HG03060 (cell line): ENCODE measurements at regions not wholly inside any gene's neighbourhood (a gene's known extent, or its start where the extent isn't known, plus 50 kb on each side); places are given as distances from the start of the nearest gene placed in this dataset.
"Not testable (repeated sequence)": the region's sequence is repeated elsewhere in the genome, so short reads cannot be mapped to it uniquely, and the experiment has no call there.

Experiments
- ATAC-seq: cut with Tn5 transposase; IDR thresholded peaks from one replicate; pipeline ENCODE4 v1.9.1; 2021; ENCODE audit warnings: low read depth, moderate number of reproducible peaks; ENCODE audit not compliant: unreplicated experiment

DNA sequence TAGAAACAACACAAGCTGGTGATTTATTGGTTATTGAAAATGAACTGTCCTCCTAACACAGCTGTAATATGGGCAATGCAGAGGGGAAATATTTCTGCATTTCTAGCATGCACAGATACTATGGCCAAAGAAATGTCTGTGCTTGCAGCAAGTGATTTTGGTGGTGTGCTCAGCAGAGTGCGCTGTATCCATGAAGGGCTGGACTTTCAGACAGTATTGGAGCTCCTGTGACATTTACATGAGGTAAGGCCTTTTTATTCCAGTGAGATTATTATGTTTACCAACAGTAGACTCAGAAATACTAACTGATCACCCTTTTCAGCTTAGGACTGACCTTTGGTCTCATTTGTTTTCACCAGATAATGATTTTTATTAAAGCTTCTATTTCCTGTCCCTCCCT is 1302.6 kb upstream of the EPHA6 start:
- no peak for ATAC-seq

DNA sequence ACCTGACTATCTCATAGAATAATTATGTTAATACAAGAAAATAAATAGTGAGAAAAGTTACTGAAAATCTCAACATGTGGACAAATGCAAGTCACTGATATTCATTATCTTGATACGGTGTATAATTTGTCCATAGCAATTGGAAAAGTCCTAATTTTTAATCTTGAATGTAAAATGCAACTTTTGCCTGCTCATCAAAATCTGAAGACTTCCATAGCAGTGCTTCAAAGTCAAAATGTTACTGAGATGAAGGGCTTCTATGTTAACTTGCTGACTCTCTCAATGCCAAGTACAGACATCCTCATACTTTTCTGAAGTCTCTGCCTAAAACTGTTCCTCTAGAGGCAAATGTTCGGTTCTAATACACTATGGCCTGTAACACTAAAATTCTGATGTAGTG is 1300.1 kb upstream of the EPHA6 start:
- no peak for ATAC-seq

DNA sequence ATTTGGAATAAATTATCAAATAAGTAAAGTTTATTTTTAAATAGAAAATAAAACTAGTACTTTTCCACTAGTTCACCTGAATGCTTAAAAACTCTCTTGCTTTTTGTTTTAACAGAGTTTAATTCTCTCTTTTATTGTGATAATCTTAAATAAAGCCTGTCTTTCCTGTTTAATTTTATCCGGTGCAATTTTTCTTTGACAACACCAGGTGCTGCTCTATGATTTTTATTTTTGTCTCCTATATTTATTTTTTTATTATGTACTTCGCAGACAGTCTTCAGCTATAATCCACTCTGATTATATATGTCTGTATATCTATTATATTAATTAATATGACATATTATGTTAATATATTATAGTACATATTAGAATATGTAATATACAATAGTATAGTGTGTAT is 1293.0 kb upstream of the EPHA6 start:
- ATAC-seq: no peak

DNA sequence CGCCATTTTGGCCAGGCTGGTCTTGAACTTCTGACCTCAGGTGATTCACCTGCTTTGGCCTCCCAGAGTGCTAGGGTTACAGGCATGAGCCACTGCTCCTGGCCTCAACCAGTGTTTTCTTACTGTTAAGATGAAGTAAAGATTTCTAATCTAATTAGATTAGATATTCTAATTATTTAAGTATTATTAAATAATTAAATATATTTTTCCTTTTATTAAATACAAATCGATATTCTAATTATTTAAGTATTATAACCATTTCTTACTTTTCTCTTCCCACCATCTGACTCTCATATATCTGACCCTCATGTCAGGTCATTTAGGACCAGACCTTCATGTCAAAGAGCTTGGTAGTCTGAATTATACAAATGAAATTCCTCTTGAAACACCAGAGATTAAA is 1291.9 kb upstream of the EPHA6 start:
- no peak for ATAC-seq

DNA sequence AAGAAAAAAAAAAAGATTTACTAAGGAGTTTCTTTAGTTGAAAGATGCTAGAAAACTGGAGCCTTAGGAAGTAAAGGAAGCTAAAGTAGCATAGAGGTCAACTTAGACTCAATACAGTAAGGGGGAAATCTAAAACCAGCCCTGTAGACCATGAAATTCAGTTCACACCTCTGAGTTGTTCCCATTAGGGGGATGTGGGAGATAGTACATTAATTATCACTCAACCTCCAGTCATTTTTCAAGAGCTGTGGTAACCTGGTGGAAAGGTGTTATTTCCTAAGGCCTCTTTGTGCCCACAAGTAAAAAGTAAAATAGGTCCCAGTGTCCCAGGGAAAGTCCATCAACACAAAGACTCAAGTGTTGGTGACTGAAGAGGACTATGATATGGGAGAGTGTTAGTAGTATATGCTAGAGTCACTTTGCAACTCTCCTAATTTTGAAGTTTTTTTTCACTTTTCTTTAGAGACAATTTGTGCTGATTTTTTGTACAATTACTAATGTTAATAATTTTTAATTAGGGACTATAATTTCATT is 1274.4 kb upstream of the EPHA6 start:
- no peak for ATAC-seq

DNA sequence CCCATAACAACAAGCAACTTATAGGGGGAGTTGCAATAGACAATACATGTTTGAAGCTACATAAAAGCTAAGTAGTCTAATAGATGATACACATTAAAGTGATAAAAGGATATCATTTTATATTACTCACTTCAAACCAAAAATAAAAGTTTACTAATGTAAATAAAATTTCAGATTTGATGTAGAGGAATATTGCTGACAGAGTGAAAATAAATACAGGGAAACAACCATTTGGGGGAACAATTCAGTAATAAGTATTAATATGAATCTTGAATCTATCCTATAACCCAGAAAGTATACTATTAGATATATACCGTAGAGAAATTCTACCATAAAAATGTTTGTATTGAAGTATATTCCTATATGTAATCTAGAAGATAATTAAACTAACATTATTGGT is 1248.9 kb upstream of the EPHA6 start:
- no peak for ATAC-seq

DNA sequence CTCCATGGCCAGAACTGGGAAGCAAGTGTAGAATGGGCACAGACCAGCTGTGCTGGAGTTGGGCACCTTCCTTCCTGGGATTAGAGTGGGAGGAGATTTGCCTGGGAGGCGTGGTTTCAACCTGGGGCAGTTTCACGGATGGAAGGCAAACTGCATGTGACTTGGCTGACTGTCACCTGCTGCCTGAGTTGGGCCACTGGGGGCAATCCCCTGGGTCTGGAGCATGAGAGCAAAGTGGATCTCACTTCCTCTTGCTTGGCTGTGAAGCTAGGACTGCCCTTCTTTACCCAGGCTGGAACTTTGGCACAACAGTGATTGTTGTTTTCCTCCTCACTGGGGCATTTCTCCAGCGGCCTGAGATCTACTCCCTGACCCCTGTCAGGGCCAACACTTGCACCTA is 1247.0 kb upstream of the EPHA6 start:
- ATAC-seq: no peak

DNA sequence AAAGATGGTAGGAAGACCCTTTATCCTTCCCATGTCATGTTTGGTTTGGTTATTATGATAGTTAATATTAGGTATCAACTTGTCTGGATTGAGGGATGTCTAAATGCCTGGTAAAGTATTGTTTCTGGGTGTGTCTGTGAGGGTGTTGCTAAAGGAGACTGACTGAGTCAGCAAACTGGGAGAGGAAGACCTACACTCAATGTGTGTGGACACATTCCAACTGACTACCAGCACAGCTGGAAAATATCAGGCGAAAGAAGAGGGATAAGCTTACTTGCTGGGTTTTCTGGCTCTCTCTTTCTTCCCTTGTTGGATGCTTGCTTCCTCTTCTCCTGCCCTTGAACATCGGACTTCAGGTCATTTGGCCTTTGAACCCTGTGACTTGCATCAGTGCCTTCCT is 1227.6 kb upstream of the EPHA6 start:
- ATAC-seq: no peak

DNA sequence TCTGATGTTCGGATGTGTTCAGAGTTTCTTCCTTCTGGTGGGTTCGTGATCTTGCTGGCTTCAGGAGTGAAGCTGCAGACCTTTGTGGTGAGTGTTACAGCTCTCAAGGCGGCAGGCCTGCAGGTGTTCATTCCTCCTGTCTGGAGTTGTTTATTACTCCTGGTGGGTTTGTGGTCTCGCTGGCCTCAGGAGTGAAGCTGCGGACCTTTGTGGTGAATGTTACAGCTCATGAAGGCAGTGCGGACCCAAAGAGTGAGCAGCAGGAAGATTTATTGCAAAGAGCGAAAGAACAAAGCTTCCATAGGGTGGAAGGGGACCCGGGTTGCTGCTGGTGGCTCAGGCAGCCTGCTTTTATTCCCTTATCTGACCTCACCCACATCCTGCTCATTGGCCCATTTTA is 1226.8 kb upstream of the EPHA6 start:
- ATAC-seq: not testable (repeated sequence)

DNA sequence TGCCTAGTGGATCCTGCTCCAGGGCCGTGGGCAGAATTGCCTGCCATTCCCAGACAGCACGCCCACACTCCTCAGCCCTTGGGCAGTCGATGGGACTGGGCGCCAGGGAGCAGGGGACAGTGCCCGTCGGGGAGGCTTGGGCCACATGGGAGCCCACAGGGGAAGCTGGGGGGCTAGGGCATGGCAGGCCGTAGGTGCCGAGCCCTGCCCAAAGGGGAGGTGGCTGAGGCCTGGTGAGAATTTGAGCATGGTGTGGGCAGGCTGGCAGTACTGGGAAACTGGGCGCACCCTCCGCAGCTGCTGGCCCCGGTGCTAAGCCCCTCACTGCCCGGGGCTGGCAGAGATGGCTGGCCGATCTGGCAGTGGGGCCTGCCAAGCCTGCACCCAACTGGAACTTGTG is 1225.9 kb upstream of the EPHA6 start:
- no peak for ATAC-seq

DNA sequence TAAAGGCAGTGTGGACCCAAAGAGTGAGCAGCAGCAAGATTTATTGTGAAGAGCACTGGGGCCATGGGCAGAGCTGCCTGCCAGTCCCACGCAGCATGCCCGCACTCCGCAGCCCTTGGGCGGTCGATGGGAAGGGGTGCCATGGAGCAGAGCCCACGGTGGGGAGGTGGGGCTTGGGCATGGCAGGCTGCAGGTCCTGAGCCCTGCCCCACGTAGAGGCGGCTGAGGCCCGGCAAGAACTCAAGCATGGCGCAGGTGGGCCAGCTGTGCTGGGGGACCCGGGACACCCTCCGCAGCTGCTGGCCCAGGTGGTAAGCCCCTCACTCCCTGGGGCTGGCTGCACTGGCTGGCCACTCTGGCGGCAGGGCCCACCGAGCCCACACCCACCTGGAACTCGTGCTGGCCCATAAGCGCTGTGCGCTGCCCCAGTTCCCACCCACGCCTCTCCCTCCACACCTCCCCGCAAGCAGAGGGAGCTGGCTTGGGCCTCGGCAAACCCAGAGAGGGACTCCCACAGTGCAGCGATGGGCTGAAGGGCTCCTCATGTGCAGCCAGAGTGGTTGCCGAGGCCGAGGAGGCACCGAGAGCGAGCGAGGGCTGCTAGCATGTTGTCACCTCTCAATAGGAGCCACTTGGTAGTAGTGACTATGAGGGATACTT is 1218.8 kb upstream of the EPHA6 start:
- no peak for ATAC-seq

DNA sequence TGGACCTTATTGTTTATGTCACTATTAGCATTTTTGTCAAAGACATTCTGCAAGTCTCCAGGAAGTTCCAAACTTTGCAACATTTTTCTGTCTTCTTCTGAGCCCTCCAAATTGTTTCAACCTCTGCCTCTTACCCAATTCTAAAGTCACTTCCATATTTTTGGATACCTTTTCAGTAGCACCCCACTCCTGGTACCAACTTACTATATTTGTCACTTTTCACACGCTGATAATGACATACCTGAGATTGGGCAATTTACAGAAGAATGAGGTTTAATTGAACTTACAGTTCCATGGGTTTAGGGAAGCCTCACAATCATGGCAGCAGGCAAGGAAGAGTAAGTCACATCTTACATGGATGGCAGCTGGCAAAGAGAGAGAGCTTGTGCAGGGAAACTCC is 1206.5 kb upstream of the EPHA6 start:
- ATAC-seq: no peak

DNA sequence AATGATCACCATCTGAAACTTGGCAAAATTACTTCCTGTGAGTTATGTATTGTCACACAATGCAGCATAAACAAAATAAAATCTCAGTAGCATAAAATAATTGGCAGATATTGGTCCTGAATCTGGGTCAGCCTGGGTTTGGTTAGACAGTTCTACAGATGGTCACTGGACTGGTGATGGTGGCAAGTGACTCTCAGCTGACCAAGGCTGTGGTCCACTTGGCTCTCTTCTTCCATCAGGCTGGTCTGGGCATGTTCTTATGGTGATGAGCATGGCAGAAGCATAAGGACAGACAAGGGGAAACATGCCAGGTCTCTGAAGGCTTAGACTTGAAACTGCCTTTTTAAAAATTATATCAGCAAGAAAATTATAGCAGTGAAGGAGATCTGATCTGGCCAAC is 1205.0 kb upstream of the EPHA6 start:
- no peak for ATAC-seq

DNA sequence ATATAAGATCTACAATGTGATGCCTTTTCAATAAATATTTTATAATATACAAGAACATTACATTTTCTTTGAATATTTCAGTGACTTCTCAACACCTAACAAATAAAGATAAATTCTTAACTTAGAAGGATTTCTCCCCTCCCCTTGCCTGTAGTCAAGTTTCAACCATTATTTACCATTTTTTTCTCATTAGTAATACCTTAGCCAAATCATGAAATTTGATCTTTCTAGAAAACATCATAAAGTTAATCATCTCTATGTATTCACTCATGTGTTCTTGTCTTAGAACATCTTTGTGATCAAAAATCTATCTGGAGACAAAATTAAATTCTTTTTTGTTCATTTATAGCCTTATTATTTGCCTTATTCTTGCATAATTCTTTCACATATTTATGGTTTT is 1201.8 kb upstream of the EPHA6 start:
- no peak for ATAC-seq

DNA sequence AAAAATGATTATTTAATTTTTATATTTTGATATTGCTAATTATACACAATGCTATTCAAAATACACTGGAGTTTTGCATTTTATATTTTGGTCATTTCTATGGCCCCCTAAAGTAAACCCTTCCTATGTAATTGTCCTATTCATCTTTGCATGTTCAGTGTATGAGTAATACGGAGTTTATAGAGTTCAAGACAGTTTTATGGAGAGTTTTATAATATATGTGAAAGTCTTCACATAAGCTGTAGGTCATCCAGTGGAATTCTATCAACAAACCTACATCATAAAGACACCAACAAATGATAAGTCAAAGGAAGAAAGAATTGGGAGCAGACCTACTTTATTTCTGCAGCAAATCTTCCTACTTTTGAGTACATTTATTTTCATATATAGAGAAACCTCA is 1200.4 kb upstream of the EPHA6 start:
- ATAC-seq: no peak

DNA sequence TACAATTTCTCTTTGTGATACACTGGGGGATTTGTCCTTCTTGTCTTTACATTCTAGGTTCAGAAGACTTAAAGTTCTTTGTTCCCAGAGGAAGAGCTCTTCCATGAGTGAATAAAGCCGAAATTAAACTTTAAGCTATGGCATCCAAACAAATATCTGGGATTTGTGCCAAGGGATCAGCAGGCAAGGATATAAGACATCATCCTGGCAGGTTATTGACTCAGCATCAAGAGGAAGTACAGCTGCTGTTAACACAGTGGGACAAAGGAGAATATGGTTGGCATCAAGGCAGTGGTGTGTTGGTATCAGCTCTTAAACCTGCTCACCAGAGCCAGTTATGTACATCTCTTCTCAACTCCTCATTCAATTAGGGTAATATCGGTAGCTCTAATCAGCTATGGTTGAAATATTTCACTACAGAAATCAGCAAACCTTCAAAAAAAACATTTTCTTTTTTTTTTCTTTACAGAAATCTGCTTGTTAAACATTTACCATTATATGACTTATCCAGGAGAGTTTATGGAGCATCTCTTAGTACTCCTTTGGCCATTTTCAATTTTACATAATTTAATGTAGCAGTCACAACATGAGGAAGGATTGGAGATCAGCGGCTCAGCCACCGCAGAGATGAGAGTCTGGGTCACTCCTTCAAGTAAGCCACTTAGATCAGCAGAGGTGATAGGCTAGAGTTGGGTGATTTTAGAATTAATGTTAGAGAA is 1198.6 kb upstream of the EPHA6 start:
- no peak for ATAC-seq

DNA sequence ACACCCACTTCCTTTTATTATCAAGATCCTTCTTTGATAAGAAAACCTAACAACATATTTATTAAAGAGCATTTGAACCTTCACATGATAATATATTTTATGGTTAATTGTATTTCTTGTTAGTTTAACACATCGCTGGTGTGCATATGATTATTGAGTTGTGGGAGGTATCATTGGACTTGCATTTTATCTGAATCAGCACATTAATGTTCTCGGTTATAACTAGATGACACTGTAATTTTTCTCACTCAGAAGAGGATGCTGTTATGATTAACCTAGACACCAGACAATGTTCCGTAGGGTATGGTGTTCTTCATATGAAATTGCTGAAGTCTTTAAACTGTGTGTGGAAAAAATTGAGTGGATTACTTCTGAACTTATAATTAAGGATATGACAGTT is 1188.3 kb upstream of the EPHA6 start:
- no peak for ATAC-seq

DNA sequence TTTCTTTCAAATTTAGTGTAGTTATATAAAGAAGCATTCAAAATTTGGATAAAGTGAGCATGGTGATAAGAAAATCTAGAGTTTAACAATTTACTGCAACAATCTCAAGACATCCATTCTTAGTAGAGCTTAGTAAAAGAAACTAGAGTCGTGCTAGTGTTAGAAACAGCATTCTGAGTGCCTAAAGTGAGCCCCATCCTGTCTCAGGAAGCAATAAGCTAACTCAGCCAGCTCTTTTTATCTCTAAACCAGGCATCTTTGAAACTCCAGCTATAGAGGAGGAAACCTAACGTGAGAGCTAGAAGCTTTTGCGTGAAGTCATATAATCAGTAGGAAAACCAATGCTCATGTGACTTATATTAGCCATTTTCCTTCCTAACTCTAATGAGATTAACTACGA is 1187.1 kb upstream of the EPHA6 start:
- no peak for ATAC-seq

DNA sequence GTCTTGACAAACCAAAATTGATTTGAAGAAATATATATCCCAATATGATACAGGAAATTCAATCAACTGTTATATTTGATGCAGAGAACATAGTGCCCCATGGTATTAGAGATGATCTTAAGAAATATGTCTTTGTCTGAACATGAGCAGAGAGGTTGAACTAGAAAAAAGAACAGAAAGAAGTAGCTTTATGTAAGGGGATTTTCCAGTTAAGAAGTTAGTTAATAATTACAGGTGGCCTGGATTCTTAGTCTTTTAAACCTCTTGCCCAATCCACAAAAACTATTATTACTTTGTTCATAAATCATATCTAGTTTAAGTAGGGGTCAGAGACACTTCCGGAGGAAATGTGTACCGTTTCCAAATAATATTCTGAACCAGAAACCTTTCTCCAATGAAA is 1186.7 kb upstream of the EPHA6 start:
- no peak for ATAC-seq

DNA sequence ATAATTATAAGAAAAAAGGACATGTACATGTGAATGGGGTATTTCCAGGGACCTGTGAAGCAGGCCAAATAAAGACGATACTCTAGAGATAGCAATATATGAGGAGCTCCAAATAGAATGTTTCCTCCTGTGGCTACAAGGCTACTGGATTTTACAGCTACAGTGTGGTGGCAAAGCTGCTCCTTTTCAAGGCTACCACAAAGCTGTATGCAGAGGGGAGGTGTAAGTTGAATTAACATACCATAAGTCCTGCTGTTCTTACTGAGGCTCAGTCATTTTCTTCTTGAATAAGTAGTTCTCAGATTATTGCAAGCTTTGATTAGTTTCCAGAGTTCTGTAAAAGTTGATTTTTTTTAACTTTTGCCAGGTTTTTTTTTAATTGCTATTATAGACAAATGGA is 1184.6 kb upstream of the EPHA6 start:
- no peak for ATAC-seq

DNA sequence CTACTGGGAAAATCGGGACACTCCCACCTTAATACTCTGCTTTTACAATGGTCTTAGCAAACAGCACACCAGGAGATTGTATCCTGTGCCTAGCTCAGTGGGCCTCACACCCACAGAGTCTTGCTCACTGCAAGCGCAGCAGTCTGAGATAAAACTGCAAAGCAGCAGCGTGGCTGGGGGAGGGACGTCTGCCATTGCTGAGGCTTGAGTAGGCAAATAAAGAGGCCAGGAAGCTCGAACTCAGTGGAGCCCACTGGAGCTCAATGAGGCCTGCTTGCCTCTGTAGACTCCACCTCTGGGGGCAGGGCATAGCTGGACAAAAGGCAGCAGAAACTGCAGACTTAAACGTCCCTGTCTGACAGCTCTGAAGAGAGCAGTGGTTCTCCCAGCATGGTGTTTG is 1169.1 kb upstream of the EPHA6 start:
- ATAC-seq: no peak
